H9 (cell line): ENCODE measurements at regions not wholly inside any gene's neighbourhood (a gene's known extent, or its start where the extent isn't known, plus 50 kb on each side); places are given as distances from the start of the nearest gene placed in this dataset.

Experiments
- DNase-seq: peaks from one replicate; pipeline ENCODE4 v3.0.0-alpha.2; 2017
- H2AFZ ChIP-seq: one replicate; pipeline ENCODE4 v1.6.1; 2013; ENCODE audit warnings: mild to moderate bottlenecking, low read length, control low read depth, moderate library complexity
- H2AK5ac ChIP-seq: 2 replicates; pipeline ENCODE4 v1.6.1; 2013; ENCODE audit warnings: low read length, control low read depth, mixed read lengths; ENCODE audit not compliant: insufficient read length
- H2BK120ac ChIP-seq: one replicate; pipeline ENCODE4 v1.6.1; 2013; ENCODE audit warnings: low read depth, mild to moderate bottlenecking, low read length, control low read depth, inconsistent platforms; ENCODE audit not compliant: poor library complexity, severe bottlenecking
- H2BK12ac ChIP-seq: 2 replicates; pipeline ENCODE4 v1.6.1; 2013; ENCODE audit warnings: low read length, control low read depth, mixed read lengths, low read depth; ENCODE audit not compliant: insufficient read length
- H2BK15ac ChIP-seq: 2 replicates; pipeline ENCODE4 v1.6.1; 2013; ENCODE audit warnings: low read depth, low read length, control low read depth
- H2BK20ac ChIP-seq: one replicate; pipeline ENCODE4 v1.6.1; 2013; ENCODE audit warnings: low read depth, mild to moderate bottlenecking, low read length, control low read depth, inconsistent platforms; ENCODE audit not compliant: poor library complexity, severe bottlenecking
- H2BK5ac ChIP-seq: 2 replicates; pipeline ENCODE4 v1.6.1; 2013; ENCODE audit warnings: low read length, control low read depth, mixed read lengths; ENCODE audit not compliant: insufficient read length
- H3K14ac ChIP-seq: 2 replicates; pipeline ENCODE4 v1.6.1; 2013; ENCODE audit warnings: low read length, control low read depth; ENCODE audit not compliant: insufficient read depth
- H3K18ac ChIP-seq: 2 replicates; pipeline ENCODE4 v1.6.1; 2013; ENCODE audit warnings: low read depth, mild to moderate bottlenecking, mixed read lengths, low read length, control low read depth; ENCODE audit not compliant: insufficient read length
- H3K23ac ChIP-seq: 2 replicates; pipeline ENCODE4 v1.6.1; 2013; ENCODE audit warnings: low read length, control low read depth, mixed read lengths, low read depth; ENCODE audit not compliant: insufficient read length
- H3K23me2 ChIP-seq: 2 replicates; pipeline ENCODE4 v1.6.1; 2013; ENCODE audit warnings: low read depth, mild to moderate bottlenecking, mixed read lengths, low read length, control low read depth; ENCODE audit not compliant: insufficient read length, poor library complexity, severe bottlenecking
- H3K27ac ChIP-seq: 2 replicates; pipeline ENCODE4 v1.5.1; 2013; ENCODE audit warnings: low read length, control low read depth, mixed read lengths, low read depth; ENCODE audit not compliant: insufficient read length
- H3K27me3 ChIP-seq: 2 replicates; pipeline ENCODE4 v1.6.1; 2013; ENCODE audit warnings: low read length, control low read depth, inconsistent platforms; ENCODE audit not compliant: insufficient read depth
- H3K4ac ChIP-seq: 2 replicates; pipeline ENCODE4 v1.6.1; 2013; ENCODE audit warnings: low read depth, mild to moderate bottlenecking, control low read depth, inconsistent platforms, low read length, moderate library complexity
- H3K4me1 ChIP-seq: 2 replicates; pipeline ENCODE4 v1.6.1; 2013; ENCODE audit warnings: low read length, control low read depth, inconsistent platforms; ENCODE audit not compliant: insufficient read depth
- H3K4me2 ChIP-seq: 2 replicates; pipeline ENCODE4 v1.6.1; 2013; ENCODE audit warnings: low read length, control low read depth, mixed read lengths; ENCODE audit not compliant: insufficient read length, insufficient read depth
- H3K56ac ChIP-seq: 2 replicates; pipeline ENCODE4 v1.6.1; 2013; ENCODE audit warnings: low read depth, mild to moderate bottlenecking, mixed read lengths, low read length, control low read depth; ENCODE audit not compliant: insufficient read length
- H3K79me1 ChIP-seq: 2 replicates; pipeline ENCODE4 v1.6.1; 2013; ENCODE audit warnings: low read depth, mild to moderate bottlenecking, moderate library complexity, low read length, control low read depth, inconsistent platforms; ENCODE audit not compliant: insufficient read depth, poor library complexity, severe bottlenecking
- H3K79me2 ChIP-seq: 2 replicates; pipeline ENCODE4 v1.6.1; 2013; ENCODE audit warnings: low read length, control low read depth, inconsistent platforms; ENCODE audit not compliant: insufficient read depth
- H3K9ac ChIP-seq: 2 replicates; pipeline ENCODE4 v1.6.1; 2013; ENCODE audit warnings: low read length, control low read depth, mixed read lengths; ENCODE audit not compliant: insufficient read length; ENCODE audit errors: extremely low read depth
- H3K9me3 ChIP-seq: one replicate; pipeline ENCODE4 v1.6.1; 2013; ENCODE audit warnings: low read depth, low read length, inconsistent platforms; ENCODE audit not compliant: control insufficient read depth
- H3T11ph ChIP-seq: one replicate; pipeline ENCODE4 v1.6.1; 2013; ENCODE audit warnings: mild to moderate bottlenecking, low read length, control low read depth, inconsistent platforms
- H4K20me1 ChIP-seq: one replicate; pipeline ENCODE4 v1.6.1; 2013; ENCODE audit not compliant: control insufficient read depth, insufficient read length, insufficient read depth
- H4K5ac ChIP-seq: 2 replicates; pipeline ENCODE4 v1.6.1; 2013; ENCODE audit warnings: low read depth, mild to moderate bottlenecking, mixed read lengths, low read length, control low read depth; ENCODE audit not compliant: insufficient read length
- H4K8ac ChIP-seq: replicated peaks from 2 replicates; pipeline ENCODE4 v1.6.1; 2013; ENCODE audit warnings: low read length, control low read depth, mixed read lengths, low read depth; ENCODE audit not compliant: insufficient read length
- H4K91ac ChIP-seq: 2 replicates; pipeline ENCODE4 v1.6.1; 2013; ENCODE audit warnings: low read depth, mild to moderate bottlenecking, moderate library complexity, mixed read lengths, low read length, control low read depth; ENCODE audit not compliant: insufficient read length
- H3K27ac Mint-ChIP-seq, 3 experiments: 2 replicates in 2 of 3; 3 replicates in 1 of 3; pipeline ENCODE4 v1.8.0; 2020 to 2021; ENCODE audit warnings: mixed read lengths in 3 of 3, mild to moderate bottlenecking in 1 of 3, moderate library complexity in 1 of 3
- H3K27me3 Mint-ChIP-seq: 2 replicates; pipeline ENCODE4 v1.8.0; 2021; ENCODE audit warnings: low read depth, mild to moderate bottlenecking, moderate library complexity, mixed read lengths
- H3K36me3 Mint-ChIP-seq, 3 experiments: 2 replicates in 2 of 3; 3 replicates in 1 of 3; pipeline ENCODE4 v1.8.0; 2020 to 2021; ENCODE audit warnings: low read depth in 3 of 3, mixed read lengths in 3 of 3; ENCODE audit not compliant: insufficient read depth in 1 of 3
- H3K4me1 Mint-ChIP-seq, 2 experiments: 2 replicates each; pipeline ENCODE4 v1.8.0; 2020; ENCODE audit warnings: mixed read lengths in 2 of 2
- H3K4me3 Mint-ChIP-seq, 2 experiments: 2 replicates in 1 of 2; 3 replicates in 1 of 2; pipeline ENCODE4 v1.8.0; 2020 to 2021; ENCODE audit warnings: mild to moderate bottlenecking in 2 of 2, mixed read lengths in 2 of 2, moderate library complexity in 1 of 2
- H3K9me3 Mint-ChIP-seq, 2 experiments: 2 replicates in 1 of 2; 3 replicates in 1 of 2; pipeline ENCODE4 v1.8.0; 2020; ENCODE audit warnings: mild to moderate bottlenecking in 2 of 2, mixed read lengths in 2 of 2, moderate library complexity in 1 of 2
- CTCF ChIP-seq: fragments of 200-600 bp; sonication (generic); conservative IDR thresholded peaks from 3 replicates; pipeline ENCODE4 v1.8.0; 2021; ENCODE audit warnings: antibody characterized with exemption, mild to moderate bottlenecking
- WGBS: extraction: QIAGEN DNeasy Blood & Tissue Kit; methylation state at CpG from one replicate; pipeline ENCODE4 v1.1.7; 2013; ENCODE audit warnings: missing lambda C conversion rate, low lambda C conversion rate, mixed read lengths; ENCODE audit not compliant: insufficient read length; ENCODE audit errors: extremely low coverage; 5-methylcytosine and 5-hydroxymethylcytosine counted together

- Histone ChIP-seq H3K23ac (no peak overlapping the region), H3K4ac (no peak overlapping the region), H3K27ac (no peak overlapping the region), H3K56ac (no peak overlapping the region), H2BK15ac (no peak overlapping the region), H3K79me2 (no peaks in the 10 kb centered on the region), H2AFZ (no peak overlapping the region), H3K27me3 (no peaks in the 10 kb centered on the region), H2BK5ac (no peak overlapping the region), H3K23me2 (no peaks in the 10 kb centered on the region), H3K79me1 (no peaks in the 10 kb centered on the region), H4K8ac (no peak overlapping the region), H3K9me3 (no peaks in the 10 kb centered on the region), H3K4me2 (no peak overlapping the region), H3K18ac (no peak overlapping the region), H2AK5ac (no peak overlapping the region), H3T11ph (no peak overlapping the region), H3K14ac (no peak overlapping the region), H4K5ac (no peak overlapping the region), H4K20me1 (no peaks in the 10 kb centered on the region), H3K9ac (no peak overlapping the region), H3K4me1 (peaks cover 4% of the 10 kb centered on the region; the same call in 1 of the 2 replicates), H4K91ac (no peak overlapping the region), H2BK12ac (no peak overlapping the region), H2BK20ac (no peak overlapping the region), H2BK120ac (no peak overlapping the region)
- H3K4me3 Mint-ChIP-seq = no peak overlapping the region
- no peaks in the 10 kb centered on the region for H3K36me3 Mint-ChIP-seq
- no peak overlapping the region for H3K27ac Mint-ChIP-seq
- TF ChIP-seq CTCF = no peak
- H3K9me3 Mint-ChIP-seq = no peaks in the 10 kb centered on the region
- DNase-seq = no peak
- no peaks in the 10 kb centered on the region; the same call in 1 of the 2 replicates for H3K27me3 Mint-ChIP-seq
- WGBS = no CpG with 5 or more reads among the region's 2 CpGs
- peaks cover 33 to 41% of the 10 kb centered on the region in 2 experiments for H3K4me1 Mint-ChIP-seq
These were observed 756.4 kb downstream of the KCNT2 start for GRCh38 chr1:195851804-195852203.
